Muscle of leg (tissue), 3 donors: ENCODE measurements at regions not wholly inside any gene's neighbourhood (a gene's known extent, or its start where the extent isn't known, plus 50 kb on each side); places are given as distances from the start of the nearest gene placed in this dataset.
A peak's percentile ranks its signal among the peaks of the same experiment; 100 is the strongest.

Source experiments
- DNase-seq: peaks from one replicate; pipeline ENCODE4 v3.0.0; 2013
- H3K27ac ChIP-seq: one replicate; pipeline ENCODE4 v1.5.1; 2013; ENCODE audit warnings: mild to moderate bottlenecking, low read length, control low read depth
- H3K27me3 ChIP-seq: one replicate; pipeline ENCODE4 v1.6.1; 2013; ENCODE audit warnings: low read length; ENCODE audit not compliant: control insufficient read depth, insufficient read depth
- H3K36me3 ChIP-seq: one replicate; pipeline ENCODE4 v1.6.1; 2013; ENCODE audit warnings: low read length; ENCODE audit not compliant: control insufficient read depth, insufficient read depth
- H3K4me1 ChIP-seq: one replicate; pipeline ENCODE4 v1.6.1; 2013; ENCODE audit warnings: low read length; ENCODE audit not compliant: control insufficient read depth, insufficient read depth
- H3K4me3 ChIP-seq: one replicate; pipeline ENCODE4 v1.5.1; 2013; ENCODE audit warnings: low read length, control low read depth
- H3K9me3 ChIP-seq: replicated peaks from 2 replicates; pipeline ENCODE4 v1.6.1; 2013; ENCODE audit warnings: low read depth, low read length; ENCODE audit not compliant: control insufficient read depth
- WGBS: methylation state at CpG from one replicate; pipeline ENCODE4 v1.1.5; 2013; ENCODE audit warnings: missing lambda C conversion rate; ENCODE audit not compliant: insufficient coverage; 5-methylcytosine and 5-hydroxymethylcytosine counted together

DNA sequence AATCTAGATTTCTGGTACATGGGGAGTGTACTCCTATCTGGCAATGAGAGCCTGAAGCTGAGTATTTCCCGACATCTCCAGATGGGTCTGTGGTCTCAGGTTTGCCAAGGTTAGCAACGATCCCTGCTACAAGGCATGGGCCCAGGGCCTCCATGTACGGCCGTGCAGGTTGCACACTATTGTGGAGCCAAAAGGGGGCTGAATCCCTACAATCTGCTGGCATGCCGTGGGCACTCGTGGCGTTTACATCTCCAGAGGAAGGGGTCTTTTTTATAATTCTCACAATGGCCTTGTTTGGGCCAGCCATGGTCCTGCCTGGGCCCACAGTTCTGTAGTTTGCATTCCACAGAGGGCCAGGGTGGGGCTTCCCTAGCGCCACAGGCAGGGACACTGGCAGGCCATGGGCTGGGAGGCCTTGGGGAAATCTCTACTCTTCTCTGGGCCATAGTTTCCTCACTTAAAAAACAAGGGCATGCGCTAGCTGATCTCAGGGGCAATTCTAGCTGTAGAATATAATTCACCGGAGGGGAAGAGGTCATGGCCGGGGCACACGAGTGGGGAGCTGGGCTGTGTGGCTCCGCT lies 68.9 kb upstream of the TLE3 start:
- WGBS = 70% methylated on average over 9 of the region's 13 CpGs
- Histone ChIP-seq H3K9me3 (peaks cover 3% of the 10 kb centered on the region), H3K4me3 (no peak overlapping the region), H3K27me3 (peaks cover 13% of the 10 kb centered on the region), H3K36me3 (no peaks in the 10 kb centered on the region), H3K27ac (no peak overlapping the region), H3K4me1 (peaks cover 24% of the 10 kb centered on the region)
- DNase-seq = no peak

DNA sequence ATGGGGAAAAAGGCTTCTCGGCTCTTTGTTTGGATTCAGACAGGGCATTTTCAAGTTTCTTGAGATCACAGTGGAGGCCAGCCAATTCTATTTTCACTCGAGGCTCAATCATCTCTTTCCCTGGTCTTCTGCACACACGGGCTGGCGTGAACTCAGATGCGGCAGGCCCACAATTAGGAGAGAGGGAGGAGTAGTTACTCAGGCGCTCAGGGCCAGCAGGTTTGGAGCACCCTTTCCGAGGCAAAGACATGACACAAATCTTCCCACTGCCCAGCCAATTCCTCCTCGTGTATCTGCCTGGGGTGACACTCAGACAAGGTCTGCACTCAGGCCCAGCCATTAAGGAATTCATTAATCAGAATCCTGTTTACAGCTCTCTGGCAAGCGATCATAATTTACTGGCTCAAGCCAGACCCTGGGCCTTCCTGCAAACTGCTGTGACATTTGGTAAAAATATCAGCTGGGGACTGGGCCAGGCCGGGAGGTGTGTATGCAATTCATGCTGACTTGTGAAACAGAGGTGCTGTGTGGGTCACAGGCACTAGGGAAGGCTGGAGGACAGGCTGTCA lies 68.1 kb upstream of the TLE3 start:
- H3K4me1 ChIP-seq = peaks cover 26% of the 10 kb centered on the region
- no peak overlapping the region for H3K4me3 ChIP-seq
- DNase-seq = peak; percentile 98
- H3K9me3 ChIP-seq = peaks cover 3% of the 10 kb centered on the region
- H3K27ac ChIP-seq = peak overlapping the region; percentile 76
- 24% methylated on average over 3 of the region's 10 CpGs for WGBS
- H3K36me3 ChIP-seq = no peaks in the 10 kb centered on the region
- H3K27me3 ChIP-seq = peaks cover 10% of the 10 kb centered on the region

DNA sequence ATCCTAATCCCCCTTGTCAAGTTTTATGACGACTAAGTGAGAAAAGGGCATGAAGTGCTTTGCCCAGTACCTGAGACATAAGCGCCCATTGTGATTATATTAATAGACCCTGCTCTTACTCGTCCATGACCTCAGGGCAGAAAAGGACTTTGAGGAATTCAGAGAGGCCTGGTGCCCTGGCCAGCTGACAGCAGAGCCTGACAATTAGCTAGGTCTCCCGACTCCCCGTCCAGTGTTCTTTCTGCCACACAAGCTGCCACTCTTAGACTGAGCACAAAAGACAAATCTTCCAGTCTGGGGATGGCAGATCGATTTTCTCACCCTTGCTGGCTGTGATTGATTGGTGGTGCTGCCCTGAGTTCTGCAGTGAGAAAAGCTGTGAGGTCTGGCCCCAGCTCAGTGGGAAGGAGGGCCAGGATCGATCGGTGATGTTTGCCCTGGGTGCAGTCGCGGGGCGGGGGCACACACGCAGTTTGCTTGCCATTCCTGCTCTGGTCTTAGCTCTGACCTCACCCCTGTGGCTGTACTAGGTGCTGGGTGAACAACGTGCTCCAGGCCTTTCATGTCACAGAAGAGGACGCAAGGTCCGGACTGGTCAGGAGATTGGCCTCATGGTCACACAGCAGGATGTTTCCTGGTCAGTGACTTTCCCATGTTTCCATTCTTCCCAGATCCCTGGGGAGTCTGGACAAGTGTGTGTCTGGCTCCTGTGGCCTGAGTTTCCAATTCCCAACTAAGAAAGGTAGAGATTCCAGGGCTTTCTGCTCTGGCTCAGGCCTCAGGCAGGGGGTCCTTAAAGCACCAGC lies 67.4 kb upstream of the TLE3 start:
- Histone ChIP-seq H3K36me3 (no peaks in the 10 kb centered on the region), H3K4me3 (no peak overlapping the region), H3K4me1 (peaks cover 28% of the 10 kb centered on the region), H3K27me3 (peaks cover 8% of the 10 kb centered on the region), H3K27ac (peak overlapping the region; percentile 76), H3K9me3 (peaks cover 3% of the 10 kb centered on the region)
- DNase-seq = no peak
- WGBS = 44% methylated on average over 10 of the region's 15 CpGs

DNA sequence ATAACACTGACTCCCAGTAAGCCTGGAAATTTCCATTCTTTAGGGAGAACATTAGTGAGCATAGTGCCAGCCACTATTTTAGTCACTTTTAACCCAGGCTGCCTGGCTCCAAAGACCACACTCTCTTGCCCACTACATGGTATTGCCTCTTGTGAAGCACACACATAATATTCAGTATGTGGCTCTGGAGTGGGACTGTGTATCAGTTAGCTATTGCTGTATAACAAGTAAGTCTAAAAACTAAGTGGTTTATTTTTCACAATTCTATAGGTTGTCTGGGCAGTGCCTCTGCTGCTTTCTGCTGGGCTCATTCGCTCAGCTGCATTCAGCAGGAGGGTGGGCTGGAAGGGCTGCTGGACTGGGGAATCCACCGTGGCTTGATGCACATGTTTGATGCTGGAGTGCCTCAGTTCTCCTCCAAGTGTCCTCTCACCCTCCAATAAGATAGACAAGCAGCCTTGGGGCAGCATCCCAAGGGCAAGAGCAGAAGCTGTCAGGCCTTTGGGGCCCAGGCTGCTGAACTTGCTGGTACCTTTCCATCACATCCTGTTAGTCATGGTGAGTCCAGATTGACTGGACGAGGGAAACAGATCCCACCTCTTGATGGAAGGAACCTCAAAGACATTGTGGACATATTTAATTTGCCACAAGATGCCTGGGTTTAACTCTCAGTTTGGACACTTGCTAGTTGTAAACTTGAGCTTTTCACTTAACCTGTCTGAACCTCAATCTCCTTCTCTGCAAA lies 66.6 kb upstream of the TLE3 start:
- H3K36me3 ChIP-seq = no peaks in the 10 kb centered on the region
- peaks cover 33% of the 10 kb centered on the region for H3K4me1 ChIP-seq
- WGBS = 100% methylated on average over 2 of the region's 3 CpGs
- H3K9me3 ChIP-seq = peaks cover 3% of the 10 kb centered on the region
- no peak overlapping the region for H3K27ac ChIP-seq
- peaks cover 9% of the 10 kb centered on the region for H3K27me3 ChIP-seq
- no peak overlapping the region for H3K4me3 ChIP-seq
- DNase-seq = no peak

DNA sequence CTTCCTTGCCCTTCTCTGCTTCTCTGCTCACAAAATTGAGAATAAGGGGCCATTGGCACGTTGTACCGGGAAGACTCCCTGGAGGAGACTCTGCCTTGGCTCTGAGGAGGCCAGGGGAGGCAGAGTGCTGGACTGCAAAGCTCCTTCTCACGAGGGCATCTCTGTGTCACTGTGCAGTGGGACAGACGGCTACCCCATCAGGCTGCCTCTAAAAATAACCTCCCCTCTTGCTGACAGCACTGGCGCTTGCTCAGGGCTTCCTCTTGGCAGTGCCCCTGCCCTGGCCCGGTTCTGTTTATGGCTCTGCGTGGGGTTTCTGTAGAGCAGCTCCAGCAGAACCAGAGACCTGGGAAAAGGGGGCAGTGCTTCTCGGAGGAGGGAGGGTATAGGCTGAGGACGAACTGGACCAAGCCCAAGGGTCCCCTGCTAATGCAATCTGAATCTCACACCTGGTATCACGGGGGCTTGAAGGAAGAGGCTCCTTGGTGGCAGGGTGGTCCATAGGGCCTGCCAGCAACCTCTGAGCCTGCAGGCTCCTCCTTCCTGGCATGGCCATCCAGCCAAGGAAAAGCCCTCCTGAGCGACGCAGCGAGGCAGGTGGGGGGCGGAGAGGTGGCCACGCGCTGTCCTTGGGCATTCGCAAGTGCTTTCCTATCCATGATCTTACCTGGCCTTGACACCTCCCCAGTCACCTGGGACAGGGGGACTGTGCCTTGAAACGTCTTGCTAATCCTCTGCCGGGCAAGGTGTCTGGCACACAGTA lies 63.3 kb upstream of the TLE3 start:
- Histone ChIP-seq H3K9me3 (peaks cover 3% of the 10 kb centered on the region), H3K36me3 (no peaks in the 10 kb centered on the region), H3K27ac (no peak overlapping the region), H3K27me3 (peaks cover 14% of the 10 kb centered on the region), H3K4me3 (no peak overlapping the region), H3K4me1 (peaks cover 42% of the 10 kb centered on the region)
- 70% methylated on average over 17 of the region's 19 CpGs for WGBS
- no peak for DNase-seq

GRCh38 chr15:70160267-70160666 lies 62.5 kb upstream of the TLE3 start:
- Histone ChIP-seq H3K4me1 (peaks cover 38% of the 10 kb centered on the region), H3K4me3 (no peak overlapping the region), H3K36me3 (no peaks in the 10 kb centered on the region), H3K27me3 (peaks cover 19% of the 10 kb centered on the region), H3K27ac (no peak overlapping the region), H3K9me3 (peaks cover 3% of the 10 kb centered on the region)
- 20% methylated on average over 1 of the region's 1 CpG for WGBS
- no peak for DNase-seq

GRCh38 chr15:70159713-70160009 lies 61.9 kb upstream of the TLE3 start:
- Histone ChIP-seq H3K36me3 (no peaks in the 10 kb centered on the region), H3K4me1 (peaks cover 38% of the 10 kb centered on the region), H3K9me3 (peaks cover 3% of the 10 kb centered on the region), H3K4me3 (no peak overlapping the region), H3K27ac (no peak overlapping the region), H3K27me3 (peaks cover 21% of the 10 kb centered on the region)
- WGBS = no CpG with 5 or more reads among the region's 2 CpGs
- DNase-seq = no peak

DNA sequence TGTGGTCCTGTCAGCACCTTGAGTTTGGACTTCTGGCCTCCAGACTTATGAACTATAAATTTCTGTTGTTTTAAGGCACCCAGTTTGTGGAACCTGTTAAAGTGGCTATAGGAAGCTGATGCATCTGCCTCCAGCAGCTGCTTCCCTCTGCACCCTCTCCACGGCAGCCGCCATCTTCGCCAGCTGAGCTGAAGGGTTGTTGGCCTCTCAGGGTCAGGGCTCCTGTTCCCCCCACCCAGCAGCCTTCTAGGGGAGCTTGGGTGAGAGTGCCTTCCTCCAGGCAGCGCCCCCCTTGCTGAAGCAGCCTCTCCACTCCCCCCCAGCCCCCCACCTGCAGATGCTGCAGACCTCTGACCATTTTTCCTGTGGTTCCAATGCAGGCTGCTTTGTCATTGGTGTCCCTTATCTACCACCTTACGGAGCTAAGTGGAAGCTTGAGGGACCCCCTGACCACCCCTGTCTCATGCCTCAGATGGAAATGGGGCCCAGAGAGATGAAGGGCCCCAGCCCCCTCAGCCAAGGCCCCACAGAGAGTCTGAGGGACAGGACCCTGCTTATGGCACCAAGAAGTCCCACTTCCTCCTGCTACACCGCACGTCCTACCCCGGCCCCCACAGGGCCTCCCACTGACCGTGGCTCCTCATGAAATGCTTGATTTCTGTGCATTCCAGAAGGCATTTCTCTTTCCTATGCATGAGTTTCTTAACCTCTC lies 61.4 kb upstream of the TLE3 start:
- peaks cover 43% of the 10 kb centered on the region for H3K4me1 ChIP-seq
- DNase-seq = no peak
- WGBS = 79% methylated on average over 5 of the region's 9 CpGs
- no peaks in the 10 kb centered on the region for H3K36me3 ChIP-seq
- H3K4me3 ChIP-seq = no peak overlapping the region
- H3K27ac ChIP-seq = no peak overlapping the region
- peaks cover 25% of the 10 kb centered on the region for H3K27me3 ChIP-seq
- H3K9me3 ChIP-seq = peaks cover 1% of the 10 kb centered on the region

- DNase-seq = no peak
- H3K27ac ChIP-seq = no peak overlapping the region
- peaks cover 22% of the 10 kb centered on the region for H3K27me3 ChIP-seq
- no peaks in the 10 kb centered on the region for H3K9me3 ChIP-seq
- H3K36me3 ChIP-seq = no peaks in the 10 kb centered on the region
- H3K4me3 ChIP-seq = no peak overlapping the region
- peaks cover 48% of the 10 kb centered on the region for H3K4me1 ChIP-seq
- 83% methylated on average over 6 of the region's 9 CpGs for WGBS
Observed at GRCh38 chr15:70158309-70159000, 60.7 kb upstream of the TLE3 start.
